ENCODE measurements at regions not wholly inside any gene's neighbourhood (a gene's known extent, or its start where the extent isn't known, plus 50 kb on each side); places are given as distances from the start of the nearest gene placed in this dataset.

- Histone ChIP-seq H2AFZ (ENCODE audit: low read depth) (no peak overlapping the region), H3K4me3 (IDR thresholded peaks at IDR 0.05; ENCODE audit: insufficient read depth, low read depth, low read length) (no peak overlapping the region), H3K4me1 (ENCODE audit: low read depth, poor library complexity, severe bottlenecking) (no peaks in the 10 kb centered on the region), H3K9ac (no peak overlapping the region), H3K79me2 (ENCODE audit: insufficient read depth, low read depth) (no peaks in the 10 kb centered on the region), H3K27me3 (ENCODE audit: insufficient read depth, low read depth) (no peaks in the 10 kb centered on the region), H3K27ac (no peak overlapping the region), H4K20me1 (ENCODE audit: insufficient read depth) (no peaks in the 10 kb centered on the region), H3K36me3 (ENCODE audit: insufficient read depth) (no peaks in the 10 kb centered on the region), H3K4me2 (no peak overlapping the region)
- no peak for TF ChIP-seq CTCF (conservative IDR thresholded peaks at IDR 0.05; ENCODE audit: low read depth, low read length)
Measured at GRCh38 chr3:7793786-7794185, 707.8 kb upstream of the LMCD1 start.

- Histone ChIP-seq H3K27me3 (ENCODE audit: insufficient read depth, low read depth) (no peaks in the 10 kb centered on the region), H4K20me1 (ENCODE audit: insufficient read depth) (no peaks in the 10 kb centered on the region), H3K36me3 (ENCODE audit: insufficient read depth) (no peaks in the 10 kb centered on the region), H3K9ac (no peak overlapping the region), H3K27ac (no peak overlapping the region), H3K79me2 (ENCODE audit: insufficient read depth, low read depth) (no peaks in the 10 kb centered on the region), H3K4me2 (no peak overlapping the region), H3K4me3 (IDR thresholded peaks at IDR 0.05; ENCODE audit: insufficient read depth, low read depth, low read length) (no peak overlapping the region), H2AFZ (ENCODE audit: low read depth) (no peak overlapping the region), H3K4me1 (ENCODE audit: low read depth, poor library complexity, severe bottlenecking) (no peaks in the 10 kb centered on the region)
- TF ChIP-seq CTCF (conservative IDR thresholded peaks at IDR 0.05; ENCODE audit: low read depth, low read length) = no peak
Measured at GRCh38 chr3:7798276-7798675, 703.3 kb upstream of the LMCD1 start.

DNA sequence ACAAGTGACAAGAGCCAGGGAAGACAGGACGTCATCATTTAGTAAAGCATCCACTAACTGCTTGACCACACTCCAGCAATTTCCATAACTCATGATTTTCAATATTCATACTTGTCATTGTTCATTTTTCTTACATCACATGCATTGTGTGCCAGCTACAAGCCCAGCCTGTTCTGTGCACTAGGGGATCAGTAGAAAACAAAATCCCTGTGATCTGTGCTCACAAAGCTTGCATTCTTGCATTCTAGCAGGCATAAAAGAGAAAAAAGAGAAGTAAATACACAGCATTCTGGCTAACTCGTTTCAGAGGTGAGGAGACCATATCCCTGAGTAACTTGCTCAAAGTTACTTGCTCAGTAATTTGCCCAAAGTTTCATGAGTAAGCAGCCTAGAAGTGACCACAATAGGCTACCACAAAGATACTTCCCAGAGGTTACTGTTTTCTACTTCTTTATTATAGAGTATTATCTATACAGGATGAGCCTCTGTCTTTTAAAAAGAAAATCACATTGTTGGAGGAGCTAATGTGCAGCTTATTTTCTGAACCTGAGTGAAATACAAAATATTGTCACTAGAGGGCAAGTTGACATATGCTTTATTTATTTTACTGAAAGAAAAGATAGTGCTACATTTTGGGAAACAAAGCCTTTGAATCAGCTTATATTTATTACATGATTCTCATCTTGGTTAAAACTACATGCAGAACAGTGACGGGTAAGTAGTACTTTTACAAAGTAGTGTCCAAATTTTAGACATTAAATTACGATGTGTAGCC, 701.4 kb upstream of the LMCD1 start:
- no peak overlapping the region for H3K9ac ChIP-seq
- H3K4me3 ChIP-seq (IDR thresholded peaks at IDR 0.05; ENCODE audit: insufficient read depth, low read depth, low read length) = no peak overlapping the region
- no peak overlapping the region for H3K4me2 ChIP-seq
- H3K4me1 ChIP-seq (ENCODE audit: low read depth, poor library complexity, severe bottlenecking) = no peaks in the 10 kb centered on the region
- H3K36me3 ChIP-seq (ENCODE audit: insufficient read depth) = no peaks in the 10 kb centered on the region
- no peaks in the 10 kb centered on the region for H3K27me3 ChIP-seq (ENCODE audit: insufficient read depth, low read depth)
- no peaks in the 10 kb centered on the region for H3K79me2 ChIP-seq (ENCODE audit: insufficient read depth, low read depth)
- no peaks in the 10 kb centered on the region for H4K20me1 ChIP-seq (ENCODE audit: insufficient read depth)
- H3K27ac ChIP-seq = no peak overlapping the region
- no peak overlapping the region for H2AFZ ChIP-seq (ENCODE audit: low read depth)
- no peak; the same call in 1 of the 2 replicates for TF ChIP-seq CTCF (conservative IDR thresholded peaks at IDR 0.05; ENCODE audit: low read depth, low read length)

- H3K4me3 ChIP-seq (IDR thresholded peaks at IDR 0.05; ENCODE audit: insufficient read depth, low read depth, low read length) = no peak overlapping the region
Measured at GRCh38 chr3:7812490-7812889, 689.1 kb upstream of the LMCD1 start.

More at GRCh38 chr3:7812490-7812889, 689.1 kb upstream of the LMCD1 start:
- Histone ChIP-seq H2AFZ (ENCODE audit: low read depth) (no peak overlapping the region), H3K27me3 (ENCODE audit: insufficient read depth, low read depth) (no peaks in the 10 kb centered on the region), H3K4me1 (ENCODE audit: low read depth, poor library complexity, severe bottlenecking) (no peaks in the 10 kb centered on the region), H3K36me3 (ENCODE audit: insufficient read depth) (no peaks in the 10 kb centered on the region), H3K9ac (no peak overlapping the region), H4K20me1 (ENCODE audit: insufficient read depth) (no peaks in the 10 kb centered on the region), H3K4me2 (no peak overlapping the region), H3K27ac (no peak overlapping the region), H3K79me2 (ENCODE audit: insufficient read depth, low read depth) (no peaks in the 10 kb centered on the region)
- TF ChIP-seq CTCF (conservative IDR thresholded peaks at IDR 0.05; ENCODE audit: low read depth, low read length) = no peak

Measured in KMS-11 (cell line).